HG03139 (cell line): ENCODE measurements at regions not wholly inside any gene's neighbourhood (a gene's known extent, or its start where the extent isn't known, plus 50 kb on each side); places are given as distances from the start of the nearest gene placed in this dataset.
"Not testable (repeated sequence)": the region's sequence is repeated elsewhere in the genome, so short reads cannot be mapped to it uniquely, and the experiment has no call there.

Experiments
- ATAC-seq: cut with Tn5 transposase; IDR thresholded peaks from one replicate; pipeline ENCODE4 v1.9.1; 2021; ENCODE audit not compliant: unreplicated experiment

DNA sequence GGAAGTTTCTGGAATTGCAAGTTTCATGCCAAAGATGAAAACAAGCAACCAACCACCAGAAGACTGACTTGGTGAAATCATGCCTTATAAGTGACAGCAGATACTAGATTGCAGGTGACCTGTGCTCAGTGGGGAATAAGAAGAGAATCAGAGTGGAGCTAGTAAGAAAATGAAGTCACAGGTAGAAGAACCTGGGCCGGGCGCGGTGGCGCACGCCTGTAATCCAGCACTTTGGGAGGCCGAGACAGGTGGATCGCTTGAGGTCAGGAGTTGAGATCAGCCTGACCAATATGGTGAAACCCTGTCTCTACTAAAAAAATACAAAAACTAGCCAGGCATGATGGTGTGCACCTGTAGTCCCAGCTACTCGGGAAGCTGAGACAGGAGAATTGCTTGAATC, 251.7 kb upstream of the PODXL start:
- not testable (repeated sequence) for ATAC-seq

DNA sequence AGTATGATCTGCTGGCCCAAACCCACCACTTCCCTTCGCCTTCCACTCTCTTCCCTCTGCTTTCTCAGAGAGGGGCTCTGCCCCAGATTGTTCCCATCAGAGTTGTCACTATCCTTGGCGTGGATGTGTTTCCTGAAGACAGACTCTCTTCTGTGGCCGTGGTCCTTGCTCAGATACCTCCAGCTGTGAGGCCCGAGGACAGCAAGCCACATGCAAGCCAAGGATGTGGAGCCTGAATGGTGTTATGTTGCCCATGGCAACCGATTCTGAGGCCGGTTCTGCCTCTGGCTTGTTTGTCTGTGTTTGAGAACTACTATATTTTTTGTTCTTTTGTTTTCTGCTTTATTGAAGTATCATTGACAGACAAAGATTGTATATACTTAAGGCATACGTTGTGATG, 247.4 kb upstream of the PODXL start:
- ATAC-seq, result no peak

DNA sequence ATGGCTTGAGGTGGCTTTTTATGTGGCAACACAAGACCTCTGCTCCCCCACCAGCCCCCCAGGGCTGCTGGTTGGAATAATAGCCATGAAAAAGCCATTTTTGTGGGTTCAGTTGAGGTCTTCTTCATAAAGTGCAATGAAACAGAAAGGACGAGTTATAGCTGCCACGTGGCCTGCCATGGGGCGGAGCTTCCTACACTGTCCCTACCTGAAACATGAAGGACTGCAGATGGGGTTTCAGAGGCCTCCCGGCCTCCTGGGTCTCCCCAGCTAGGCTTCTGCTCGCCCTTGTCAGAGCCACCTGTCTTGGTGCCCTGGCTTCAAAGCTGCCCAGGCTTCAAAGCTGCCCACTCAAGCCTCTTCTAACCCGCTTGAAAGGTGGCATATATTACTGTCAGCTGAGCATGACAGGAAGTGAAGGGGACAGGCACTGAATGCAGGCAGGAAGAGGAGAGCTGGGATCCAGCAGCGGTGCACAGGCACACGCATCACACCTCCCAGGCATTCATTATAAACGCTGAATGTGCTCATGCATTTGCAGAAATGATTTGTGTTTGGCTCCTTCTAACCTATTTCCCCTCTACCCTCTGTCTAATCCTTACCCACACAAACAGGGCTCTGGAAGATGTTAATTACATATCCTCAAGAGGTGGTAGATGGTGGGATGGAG, 245.9 kb upstream of the PODXL start:
- no peak for ATAC-seq

DNA sequence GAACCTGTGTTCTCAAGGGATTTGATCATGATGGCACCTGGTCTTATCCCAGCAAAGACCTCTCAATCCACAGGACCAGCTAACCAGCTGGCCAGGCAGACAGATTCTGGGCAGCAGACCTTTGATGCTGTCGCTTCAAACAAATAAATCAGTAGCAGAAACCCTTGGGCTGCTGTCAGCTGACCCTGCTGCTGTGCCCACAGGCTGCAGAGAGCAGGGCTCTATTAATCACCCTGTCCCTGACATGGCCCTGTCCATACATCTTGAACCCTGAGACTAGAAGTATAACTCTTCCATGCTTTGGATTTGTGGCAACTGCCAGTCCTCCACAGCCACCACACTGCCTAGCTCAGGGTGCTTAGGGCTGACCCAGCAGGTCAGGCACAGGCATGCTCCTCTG, 244.1 kb upstream of the PODXL start:
- ATAC-seq, result no peak

DNA sequence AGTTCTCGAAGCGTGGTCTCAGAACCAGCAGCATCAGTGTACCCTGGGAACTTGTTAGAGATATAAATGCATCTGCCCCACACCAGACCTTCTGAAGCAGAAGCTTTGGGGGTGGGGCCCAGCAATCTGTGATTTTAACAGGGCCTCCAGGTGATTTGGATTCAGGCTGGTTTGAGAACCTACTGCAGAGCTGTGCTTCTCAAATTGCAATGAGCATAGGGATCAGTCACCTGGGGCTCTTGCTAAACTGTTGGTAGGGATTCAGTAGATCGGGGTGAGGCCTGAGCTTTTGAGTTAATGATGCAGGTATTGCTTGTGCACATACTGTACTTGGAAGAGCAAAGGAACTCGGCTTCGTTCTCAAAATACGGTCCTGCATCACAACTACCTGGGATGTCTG, 243.6 kb upstream of the PODXL start:
- no peak for ATAC-seq

DNA sequence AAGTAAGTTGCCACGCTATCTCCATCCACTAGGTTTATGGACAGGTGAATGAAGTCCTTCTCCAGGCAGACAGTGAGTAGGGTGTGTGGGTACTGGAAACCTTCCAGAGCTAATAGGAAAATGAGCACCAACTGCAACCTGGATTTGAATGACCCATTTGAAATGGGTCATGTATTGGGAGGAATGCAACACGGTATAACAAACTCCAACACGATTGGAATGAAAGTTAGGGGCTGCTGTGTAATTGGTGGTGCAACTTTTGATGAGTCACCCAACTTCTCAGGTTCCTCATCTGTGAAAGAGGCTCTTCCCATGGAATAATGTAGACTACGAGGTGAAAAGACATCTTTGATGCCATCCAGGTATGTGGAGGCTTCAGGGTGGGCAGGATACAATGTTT, 241.4 kb upstream of the PODXL start:
- ATAC-seq, result no peak

DNA sequence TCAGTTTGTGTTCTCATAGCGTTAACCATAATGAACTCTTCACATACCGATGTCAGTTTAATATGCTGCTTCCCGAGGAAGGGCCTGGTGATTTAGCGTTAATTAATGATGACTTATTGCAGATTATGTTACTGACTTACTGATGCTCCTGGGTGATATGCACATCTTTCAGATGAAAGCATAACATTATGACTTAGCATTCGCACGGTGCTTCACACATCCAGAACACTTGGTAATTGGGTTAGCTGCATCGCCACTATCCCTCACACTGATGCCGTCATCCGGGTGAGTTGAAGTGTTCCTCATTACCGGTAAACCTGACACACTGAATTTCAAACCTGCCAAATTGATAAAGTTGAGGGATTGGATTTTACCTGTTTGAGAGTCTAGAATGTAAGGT, 239.0 kb upstream of the PODXL start:
- no peak for ATAC-seq

DNA sequence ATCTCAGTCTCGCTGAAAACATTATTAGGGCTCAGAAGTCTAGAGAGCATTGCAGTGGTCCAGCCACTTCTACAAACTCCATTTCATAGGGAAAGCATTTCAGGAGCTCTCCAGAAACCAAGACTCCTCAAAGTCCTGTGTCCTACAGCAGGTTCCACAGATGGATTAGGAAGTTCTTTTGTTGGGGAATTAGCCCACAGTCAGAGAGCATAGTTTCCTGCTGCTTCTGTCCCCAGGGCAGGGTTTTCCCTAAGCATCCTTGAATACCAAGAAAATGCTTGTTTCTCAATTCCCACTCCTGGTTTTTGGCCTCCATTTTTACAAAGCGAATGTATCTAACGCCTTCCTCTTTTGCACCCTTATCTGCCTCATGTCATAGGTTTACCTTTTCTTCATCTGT, 235.9 kb upstream of the PODXL start:
- no peak for ATAC-seq

DNA sequence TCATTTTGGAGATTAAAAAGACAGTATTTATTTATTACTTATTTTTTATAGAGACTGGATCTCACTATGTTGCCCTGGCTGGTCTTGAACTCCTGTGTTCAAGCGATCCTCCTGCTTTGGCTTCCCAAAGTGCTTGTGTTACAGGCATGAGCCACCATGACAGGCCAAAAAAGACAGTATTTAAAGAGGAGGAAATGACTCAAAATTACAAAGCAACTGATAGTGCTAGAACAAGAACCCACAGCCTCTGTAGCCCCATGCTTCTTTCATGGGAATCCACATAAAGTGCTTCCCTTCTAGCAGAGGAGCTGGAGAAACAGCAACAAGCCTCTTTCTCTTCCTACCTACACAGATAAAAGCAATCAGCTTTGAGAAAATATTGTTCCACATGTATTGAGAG, 230.7 kb upstream of the PODXL start:
- ATAC-seq, result no peak

DNA sequence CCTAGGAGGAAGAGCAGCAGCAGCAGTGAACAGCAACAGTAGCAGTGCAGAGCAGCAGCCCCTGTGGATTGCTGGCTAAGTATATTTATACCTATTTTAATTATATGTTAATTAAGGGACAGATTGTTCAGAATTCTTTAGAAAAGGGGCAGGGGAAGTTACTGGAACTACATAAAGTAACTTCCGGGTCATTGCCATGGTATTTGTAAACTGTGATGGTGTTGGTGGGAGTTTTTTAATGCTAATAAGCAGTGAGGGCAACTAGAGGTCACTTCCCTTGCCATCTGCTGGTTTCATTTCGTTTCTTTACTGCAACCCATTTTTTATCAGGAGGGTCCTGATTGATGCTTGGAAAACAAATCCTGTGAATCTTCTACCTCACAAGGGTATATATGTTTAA, 229.8 kb upstream of the PODXL start:
- ATAC-seq, result no peak

DNA sequence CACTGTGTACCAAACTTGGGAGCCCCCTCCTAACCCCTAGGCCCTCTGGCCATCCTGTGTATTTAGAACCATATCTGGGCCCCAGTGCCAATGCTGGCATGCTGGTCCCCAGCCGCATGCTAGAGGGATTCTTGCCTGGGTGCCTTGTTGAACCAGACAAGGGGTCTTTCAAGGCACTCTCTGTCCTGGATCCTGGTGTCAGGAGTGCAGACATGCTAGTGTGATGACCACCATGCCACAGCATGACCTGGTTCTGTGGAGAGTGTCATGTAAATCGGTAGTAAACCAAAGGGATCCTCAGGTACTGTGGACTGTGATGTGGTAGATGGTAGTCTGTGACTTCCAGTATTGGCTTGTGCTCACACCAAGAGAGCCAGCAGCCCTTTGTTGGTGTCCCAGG, 222.2 kb upstream of the PODXL start:
- ATAC-seq, result no peak

DNA sequence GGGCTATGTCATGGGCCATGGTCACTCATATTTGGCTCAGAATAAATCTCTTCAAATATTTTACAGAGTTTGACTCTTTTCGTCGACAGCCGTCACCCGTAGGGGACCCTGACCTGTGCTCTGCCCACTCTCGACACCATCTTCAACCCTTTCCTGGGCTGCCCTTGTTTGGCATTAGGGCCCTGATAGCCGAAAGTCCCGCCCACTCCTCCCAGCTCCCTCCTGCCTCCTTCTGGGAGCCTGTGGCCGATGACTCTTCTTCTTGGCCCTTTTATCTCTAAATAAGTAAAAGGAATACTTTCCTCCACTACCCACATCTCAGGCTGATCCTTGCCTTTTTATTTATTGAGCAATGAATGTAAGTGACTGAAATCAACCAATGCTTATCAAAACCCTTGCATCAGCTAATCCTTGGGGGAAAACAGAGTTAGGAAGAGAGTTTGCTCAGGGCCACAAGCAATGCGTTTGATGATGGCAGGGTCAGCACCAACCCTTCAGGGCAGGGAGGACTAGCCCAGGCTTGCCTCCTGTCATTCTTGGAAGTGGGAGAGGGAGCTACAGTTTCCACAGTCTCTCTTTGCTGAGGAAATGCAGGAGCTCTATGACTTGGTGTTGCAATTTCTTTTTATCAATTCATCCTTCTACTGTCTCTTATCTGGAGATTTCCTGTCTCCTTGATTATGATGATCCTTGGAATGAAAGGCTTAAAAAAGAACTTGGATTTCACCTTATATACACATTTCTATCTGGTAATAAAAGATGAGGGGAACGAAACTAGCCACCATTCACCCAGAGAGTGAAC, 218.2 kb upstream of the PODXL start:
- no peak for ATAC-seq

DNA sequence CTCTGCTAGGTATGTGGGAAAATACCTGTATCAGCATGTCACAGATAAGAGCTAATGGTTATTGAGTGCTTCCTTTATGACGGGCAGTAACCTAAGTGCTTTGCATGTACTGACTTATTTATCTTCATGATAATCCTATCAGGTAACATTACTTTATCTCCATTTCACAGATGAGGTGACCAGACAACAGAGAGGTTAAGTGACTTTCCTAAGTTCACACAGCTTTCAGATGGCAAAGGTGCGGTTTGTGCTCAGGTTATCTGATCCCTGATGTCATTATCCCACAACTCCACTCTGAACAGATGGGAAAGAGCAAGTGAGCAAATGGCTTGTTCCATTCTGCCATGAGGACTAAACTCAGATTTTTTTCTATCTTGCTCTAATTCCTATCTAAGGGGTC, 217.0 kb upstream of the PODXL start:
- no peak for ATAC-seq

DNA sequence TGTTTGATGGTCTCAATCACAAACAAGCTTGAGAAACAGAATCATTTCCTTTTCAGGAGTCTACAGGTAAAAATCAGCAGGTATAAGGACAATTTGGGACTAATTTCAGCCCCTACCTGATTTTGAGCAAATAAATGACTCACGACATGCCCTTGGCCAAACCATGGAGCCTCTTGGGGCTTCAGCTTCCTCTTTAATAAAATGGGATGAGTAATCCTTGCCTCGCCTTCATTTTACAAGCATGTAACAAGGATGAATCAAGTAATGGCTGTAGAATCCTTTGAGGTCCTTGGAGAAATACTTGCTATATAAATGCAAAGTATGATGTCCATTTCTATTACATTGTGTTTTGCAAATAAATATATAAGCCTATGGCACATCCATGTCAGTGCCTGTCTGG, 212.8 kb upstream of the PODXL start:
- ATAC-seq, result no peak

DNA sequence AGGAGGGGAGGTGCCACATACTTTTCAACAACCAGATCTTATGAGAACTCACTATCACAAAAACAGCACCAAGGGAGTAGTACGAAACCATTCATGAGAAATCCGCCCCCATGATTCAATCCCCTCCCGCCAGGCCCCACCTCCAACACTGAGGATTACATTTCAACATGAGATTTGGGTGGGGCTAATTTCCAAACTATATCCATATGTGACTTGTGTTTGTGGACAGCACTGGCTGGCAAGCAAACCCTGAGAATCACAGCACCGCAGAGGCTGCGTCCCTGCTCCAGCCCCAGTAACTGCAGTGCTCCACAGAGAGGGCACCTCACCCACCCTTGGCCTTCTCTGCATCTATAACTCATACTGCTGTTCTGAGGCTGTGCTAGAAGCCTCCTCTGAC, 211.2 kb upstream of the PODXL start:
- ATAC-seq, result no peak

DNA sequence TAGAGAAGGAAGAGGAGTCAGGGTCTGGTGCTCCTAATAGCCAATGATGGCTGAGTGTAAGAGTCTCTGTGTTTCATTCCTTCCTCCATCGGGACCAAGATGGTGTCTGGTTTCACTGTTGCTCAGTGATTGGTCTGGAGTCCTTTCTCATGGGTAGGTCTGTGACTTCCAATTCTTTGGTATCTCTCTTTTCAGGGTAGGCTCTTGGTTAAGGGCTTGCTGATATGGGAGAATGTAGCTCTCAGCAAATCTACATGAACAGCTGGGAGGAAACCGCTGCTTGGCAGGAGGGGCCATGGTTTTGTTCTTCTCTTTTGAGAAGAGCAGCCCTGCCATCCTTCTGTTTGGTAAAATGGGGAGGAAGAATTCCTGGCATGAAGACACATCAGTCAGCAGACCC, 209.1 kb upstream of the PODXL start:
- no peak for ATAC-seq

DNA sequence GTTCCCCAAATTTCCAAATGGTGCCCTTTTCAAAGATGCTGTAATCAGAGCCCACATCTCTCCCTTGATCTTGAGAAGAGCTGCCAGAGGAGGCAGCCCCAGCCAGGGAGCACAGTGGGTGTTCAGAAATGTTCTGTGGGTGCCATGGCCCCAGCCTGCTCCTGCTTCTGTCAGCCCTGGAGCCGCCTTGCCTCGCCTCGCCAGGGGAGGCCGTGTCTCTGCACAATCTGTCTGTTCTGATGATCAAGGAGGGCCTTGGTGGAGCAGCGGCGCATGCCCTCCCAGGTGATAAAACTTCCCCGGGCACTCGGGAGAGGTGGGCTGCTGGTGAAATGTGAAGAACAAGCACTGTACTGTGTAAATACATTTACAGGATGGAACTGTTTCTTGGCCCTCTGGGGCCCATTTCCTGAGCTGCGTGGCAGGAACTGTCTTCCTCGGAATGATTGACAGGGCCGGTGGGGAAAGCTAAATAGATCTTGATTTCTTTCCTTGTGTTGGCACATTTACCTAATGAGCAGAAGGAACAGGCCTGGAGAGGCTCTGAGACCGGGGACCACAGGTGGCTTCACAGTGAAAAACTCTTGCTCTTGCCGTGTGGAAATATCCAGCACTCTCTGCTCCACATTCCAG, 207.8 kb upstream of the PODXL start:
- ATAC-seq, result no peak

DNA sequence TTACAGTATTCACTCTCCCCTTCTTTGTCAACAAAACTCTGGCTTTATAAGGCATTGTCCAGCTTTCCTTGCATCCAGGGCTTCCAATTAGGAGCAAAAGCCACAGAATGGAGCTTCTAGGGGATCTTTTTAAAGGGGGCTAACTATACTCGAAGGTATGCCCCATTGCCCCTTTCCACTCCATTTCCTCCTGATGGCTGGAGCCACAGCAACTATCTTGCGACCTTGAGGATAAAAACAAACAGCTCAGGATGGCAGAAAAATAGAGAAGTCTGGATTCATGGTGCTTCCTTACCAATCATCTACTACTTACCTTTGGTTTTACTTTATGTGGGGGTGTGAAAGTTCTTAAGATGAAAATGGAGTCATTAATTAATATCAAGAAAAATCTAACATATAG, 206.3 kb upstream of the PODXL start:
- no peak for ATAC-seq

DNA sequence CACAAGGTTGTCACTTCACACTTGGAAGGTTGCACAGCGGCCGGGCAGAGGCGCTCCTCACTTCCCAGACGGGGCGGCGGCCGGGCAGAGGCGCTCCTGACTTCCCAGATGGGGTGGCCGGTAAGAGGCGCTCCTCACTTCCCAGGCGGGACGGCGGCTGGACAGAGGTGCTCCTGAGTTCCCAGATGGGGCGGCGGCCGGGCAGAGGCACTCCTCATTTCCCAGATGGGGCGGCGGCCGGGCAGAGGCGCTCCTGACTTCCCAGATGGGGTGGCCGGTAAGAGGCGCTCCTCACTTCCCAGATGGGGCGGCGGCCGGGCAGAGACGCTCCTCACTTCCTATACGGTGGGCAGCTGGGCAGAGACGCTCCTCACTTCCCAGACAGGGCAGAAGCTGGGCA, 199.4 kb upstream of the PODXL start:
- not testable (repeated sequence) for ATAC-seq

DNA sequence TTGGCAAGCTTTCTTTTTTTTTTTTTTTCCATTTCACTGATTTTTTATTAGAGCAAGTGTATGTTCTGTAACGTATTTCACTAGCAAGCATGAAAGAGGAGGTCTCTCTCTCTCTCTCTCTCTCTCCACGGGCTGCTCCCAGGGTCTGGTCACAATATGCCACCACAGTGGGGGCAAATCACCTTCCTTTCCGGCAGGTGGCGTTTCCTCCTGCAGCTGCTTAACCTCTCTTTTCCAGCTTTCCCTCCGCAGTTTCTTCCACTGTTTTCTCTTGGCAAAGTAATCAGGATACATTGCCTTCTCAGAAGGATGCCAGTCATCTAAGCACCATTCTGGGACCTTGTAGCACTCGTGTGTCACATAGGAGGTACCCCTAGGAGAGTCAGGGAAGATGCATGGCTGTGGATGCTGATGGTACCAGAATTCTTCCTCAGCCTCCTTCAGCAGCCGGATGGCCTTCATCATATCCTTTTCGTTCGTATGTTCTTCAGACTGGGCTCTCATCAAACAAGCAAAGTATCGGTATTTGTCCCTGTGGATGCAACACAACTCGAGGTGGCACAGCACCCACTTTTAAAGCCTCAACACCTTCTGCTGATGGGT, 197.3 kb upstream of the PODXL start:
- ATAC-seq, result no peak

DNA sequence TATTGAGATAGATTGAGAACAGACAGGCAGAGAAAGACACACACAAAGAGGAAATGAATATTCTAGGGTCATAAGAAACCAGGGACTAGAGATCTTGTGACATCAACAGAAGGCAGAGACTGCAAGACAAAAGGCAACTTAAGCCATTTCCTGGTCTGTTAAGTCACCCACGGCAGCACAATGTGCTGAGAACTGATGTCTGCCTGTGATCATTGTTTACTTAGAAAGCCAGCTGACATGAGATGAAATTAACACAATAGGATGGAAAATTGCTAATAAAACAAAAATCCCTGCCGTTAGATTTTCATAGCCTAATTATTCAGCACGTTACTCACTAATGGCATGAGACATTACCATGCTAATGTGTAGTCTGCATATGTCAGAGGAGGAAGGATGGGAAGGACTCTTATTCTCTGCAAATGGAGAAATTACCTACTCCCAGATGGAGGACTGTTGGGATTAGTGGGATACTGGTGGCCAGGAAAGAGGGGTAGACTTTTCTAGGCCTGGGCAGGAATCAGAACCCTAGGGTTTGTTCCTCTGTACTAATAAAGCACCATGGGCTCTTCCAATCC, 191.3 kb upstream of the PODXL start:
- no peak for ATAC-seq
